ENCODE measurements at regions not wholly inside any gene's neighbourhood (a gene's known extent, or its start where the extent isn't known, plus 50 kb on each side); places are given as distances from the start of the nearest gene placed in this dataset.

DNA sequence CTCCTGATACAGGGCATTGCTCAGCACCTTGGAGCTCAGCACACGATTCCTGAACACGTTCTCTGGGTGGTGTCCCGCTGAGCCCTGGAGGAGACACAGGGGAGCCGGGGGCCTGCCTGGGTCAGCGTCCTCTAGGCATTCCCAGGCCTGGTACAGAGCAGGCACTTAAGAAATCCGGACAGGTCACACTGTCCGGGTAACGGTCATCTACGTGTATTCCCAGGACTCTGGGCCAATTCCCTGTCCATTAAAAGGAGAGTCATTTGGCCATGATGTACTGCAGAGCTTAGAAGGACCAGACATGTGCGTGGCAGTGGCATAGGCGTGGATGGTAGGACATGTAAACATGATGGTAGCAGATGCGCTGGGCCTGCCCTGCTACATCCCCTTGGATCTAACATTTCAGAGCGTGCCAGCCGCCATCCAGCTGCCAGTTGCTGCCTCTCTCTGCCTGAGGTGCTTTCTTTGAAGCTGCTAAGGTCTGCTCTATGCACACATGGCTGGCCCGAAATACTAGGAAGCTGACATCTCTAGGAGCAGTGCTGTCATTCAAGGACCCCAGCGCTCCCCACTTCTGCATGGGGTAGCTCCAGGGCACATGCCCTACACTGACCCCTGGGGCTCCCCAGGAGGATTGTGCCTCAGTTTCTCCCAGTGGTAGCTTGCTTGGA, 273.1 kb upstream of the RTL1 start:
- Histone ChIP-seq H3K4me1 (ENCODE audit: control insufficient read depth in 1 of 2, insufficient read depth in 1 of 2, low read depth in 1 of 2, low read length in 1 of 2) (no peaks in the 10 kb centered on the region), H3K27me3 (no peaks in the 10 kb centered on the region), H3K4me3 (ENCODE audit: low read depth in 1 of 2, low read length in 1 of 2) (no peak overlapping the region), H3K9me3 (no peaks in the 10 kb centered on the region), H3K27ac (no peak overlapping the region), H3K36me3 (no peaks in the 10 kb centered on the region)
- TF ChIP-seq, protein P1, sequence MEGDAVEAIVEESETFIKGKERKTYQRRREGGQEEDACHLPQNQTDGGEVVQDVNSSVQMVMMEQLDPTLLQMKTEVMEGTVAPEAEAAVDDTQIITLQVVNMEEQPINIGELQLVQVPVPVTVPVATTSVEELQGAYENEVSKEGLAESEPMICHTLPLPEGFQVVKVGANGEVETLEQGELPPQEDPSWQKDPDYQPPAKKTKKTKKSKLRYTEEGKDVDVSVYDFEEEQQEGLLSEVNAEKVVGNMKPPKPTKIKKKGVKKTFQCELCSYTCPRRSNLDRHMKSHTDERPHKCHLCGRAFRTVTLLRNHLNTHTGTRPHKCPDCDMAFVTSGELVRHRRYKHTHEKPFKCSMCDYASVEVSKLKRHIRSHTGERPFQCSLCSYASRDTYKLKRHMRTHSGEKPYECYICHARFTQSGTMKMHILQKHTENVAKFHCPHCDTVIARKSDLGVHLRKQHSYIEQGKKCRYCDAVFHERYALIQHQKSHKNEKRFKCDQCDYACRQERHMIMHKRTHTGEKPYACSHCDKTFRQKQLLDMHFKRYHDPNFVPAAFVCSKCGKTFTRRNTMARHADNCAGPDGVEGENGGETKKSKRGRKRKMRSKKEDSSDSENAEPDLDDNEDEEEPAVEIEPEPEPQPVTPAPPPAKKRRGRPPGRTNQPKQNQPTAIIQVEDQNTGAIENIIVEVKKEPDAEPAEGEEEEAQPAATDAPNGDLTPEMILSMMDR (IDR thresholded peaks at IDR 0.05): no peak

DNA sequence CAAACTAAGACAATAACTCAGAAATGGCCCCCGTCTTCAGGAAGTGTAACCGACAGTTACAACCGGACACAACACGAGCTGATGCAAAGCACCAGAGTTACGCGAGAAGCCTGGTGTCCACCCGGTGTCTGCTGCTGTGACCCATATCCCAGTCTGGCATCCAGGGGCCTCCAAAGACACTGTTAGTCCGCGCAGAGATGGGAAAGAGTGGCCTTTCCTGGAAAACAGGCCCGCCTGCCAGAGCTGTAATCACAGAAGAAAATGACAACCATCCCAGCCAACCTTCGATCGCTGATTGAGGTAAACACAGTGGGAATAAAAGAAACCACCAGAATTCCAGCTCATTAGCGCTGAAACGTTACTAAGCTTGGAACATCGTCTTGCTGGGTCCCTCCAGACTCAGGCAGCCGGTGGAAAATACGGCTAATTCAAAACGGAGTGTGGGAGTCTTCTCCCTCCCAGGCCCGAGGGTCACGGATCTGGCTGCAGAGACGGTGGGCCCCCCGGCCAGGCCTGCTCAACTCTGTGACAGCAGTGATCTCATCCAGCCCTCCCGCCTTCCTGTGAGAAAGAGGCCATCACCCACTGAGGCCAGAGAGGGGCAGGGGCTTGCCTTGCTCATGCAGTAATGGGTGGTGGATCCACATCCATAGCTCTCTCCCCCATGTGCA, 273.9 kb upstream of the RTL1 start:
- no peaks in the 10 kb centered on the region for H3K36me3 ChIP-seq
- no peaks in the 10 kb centered on the region for H3K4me1 ChIP-seq (ENCODE audit: control insufficient read depth in 1 of 2, insufficient read depth in 1 of 2, low read depth in 1 of 2, low read length in 1 of 2)
- no peak overlapping the region for H3K4me3 ChIP-seq (ENCODE audit: low read depth in 1 of 2, low read length in 1 of 2)
- TF ChIP-seq, protein P1 (IDR thresholded peaks at IDR 0.05): no peak
- H3K9me3 ChIP-seq: no peaks in the 10 kb centered on the region
- no peaks in the 10 kb centered on the region for H3K27me3 ChIP-seq
- H3K27ac ChIP-seq: no peak overlapping the region

DNA sequence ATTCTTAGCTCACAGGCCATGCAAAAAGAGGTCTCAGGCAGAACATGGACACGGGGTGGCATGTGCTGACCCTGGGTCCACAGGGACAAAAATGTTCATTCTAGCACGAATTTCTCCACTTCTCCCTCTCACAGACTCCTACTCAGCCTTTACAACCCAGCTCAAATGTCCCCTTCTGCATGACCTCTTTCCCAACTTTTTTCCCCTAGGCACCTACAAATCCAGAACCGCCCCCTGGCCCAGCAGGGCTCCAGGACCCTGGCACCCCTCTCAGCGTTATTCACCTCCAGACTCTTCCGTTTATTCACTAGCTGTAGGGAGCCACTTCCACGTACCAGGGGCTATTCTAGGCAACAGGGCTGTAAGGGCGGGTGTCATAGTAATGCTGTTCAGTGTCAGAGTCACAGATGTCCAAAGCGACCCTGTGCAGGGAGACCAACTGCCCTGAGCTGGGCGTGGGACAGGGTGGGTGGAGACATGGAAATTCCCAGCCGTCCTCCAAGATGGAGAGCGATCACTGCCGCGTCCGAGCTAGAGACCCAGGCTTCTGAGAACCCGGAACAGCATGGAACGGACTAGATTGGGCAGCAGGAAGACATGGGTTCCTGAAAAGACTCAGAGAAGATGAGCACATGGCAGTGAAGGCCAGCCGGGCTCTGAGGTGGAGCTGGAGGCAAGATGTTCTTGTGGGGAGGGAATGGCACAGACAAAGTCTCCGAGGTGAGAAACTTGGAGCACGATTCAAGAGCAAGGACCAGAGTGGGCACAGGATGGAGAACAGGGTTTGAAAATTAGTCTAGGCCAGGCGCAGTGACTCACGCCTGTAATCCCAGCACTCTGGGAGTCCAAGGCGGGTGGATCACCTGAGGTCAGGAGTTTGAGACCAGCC, 274.9 kb upstream of the RTL1 start:
- H3K4me1 ChIP-seq (ENCODE audit: control insufficient read depth in 1 of 2, insufficient read depth in 1 of 2, low read depth in 1 of 2, low read length in 1 of 2): no peaks in the 10 kb centered on the region
- no peaks in the 10 kb centered on the region for H3K36me3 ChIP-seq
- H3K4me3 ChIP-seq (ENCODE audit: low read depth in 1 of 2, low read length in 1 of 2): no peak overlapping the region
- no peak overlapping the region for H3K27ac ChIP-seq
- TF ChIP-seq, protein P1 (IDR thresholded peaks at IDR 0.05): no peak
- H3K27me3 ChIP-seq: no peaks in the 10 kb centered on the region
- H3K9me3 ChIP-seq: no peaks in the 10 kb centered on the region

DNA sequence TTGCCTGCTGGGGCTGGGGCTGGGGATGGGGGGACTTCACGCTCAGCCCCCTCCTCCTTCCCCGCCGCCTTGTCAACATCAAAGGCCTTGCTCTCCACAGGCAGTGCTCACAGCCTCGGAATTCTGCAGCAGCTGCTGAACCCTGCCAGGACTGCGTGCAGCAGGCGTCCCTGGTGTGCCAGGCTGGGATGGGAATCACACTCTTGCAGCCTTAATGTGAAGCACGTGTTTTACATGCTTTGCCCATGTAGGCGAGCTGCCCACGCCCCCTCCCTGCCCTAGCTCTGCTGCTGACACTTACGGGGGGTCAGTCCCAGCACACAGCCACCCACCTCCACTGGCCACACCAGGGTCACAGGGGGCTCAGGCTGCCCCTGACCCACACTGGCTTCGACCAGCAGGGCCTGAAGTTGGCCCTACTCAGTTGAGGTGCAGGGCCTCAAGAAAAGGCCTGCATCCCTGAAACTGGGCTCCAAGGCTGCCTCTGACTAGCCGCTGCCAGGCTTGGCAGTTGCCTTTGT, 276.2 kb upstream of the RTL1 start:
- Histone ChIP-seq H3K27ac (no peak overlapping the region), H3K4me3 (ENCODE audit: low read depth in 1 of 2, low read length in 1 of 2) (no peak overlapping the region), H3K9me3 (no peaks in the 10 kb centered on the region), H3K27me3 (no peaks in the 10 kb centered on the region), H3K4me1 (ENCODE audit: control insufficient read depth in 1 of 2, insufficient read depth in 1 of 2, low read depth in 1 of 2, low read length in 1 of 2) (no peaks in the 10 kb centered on the region), H3K36me3 (no peaks in the 10 kb centered on the region)
- TF ChIP-seq, protein P1 (IDR thresholded peaks at IDR 0.05): no peak

DNA sequence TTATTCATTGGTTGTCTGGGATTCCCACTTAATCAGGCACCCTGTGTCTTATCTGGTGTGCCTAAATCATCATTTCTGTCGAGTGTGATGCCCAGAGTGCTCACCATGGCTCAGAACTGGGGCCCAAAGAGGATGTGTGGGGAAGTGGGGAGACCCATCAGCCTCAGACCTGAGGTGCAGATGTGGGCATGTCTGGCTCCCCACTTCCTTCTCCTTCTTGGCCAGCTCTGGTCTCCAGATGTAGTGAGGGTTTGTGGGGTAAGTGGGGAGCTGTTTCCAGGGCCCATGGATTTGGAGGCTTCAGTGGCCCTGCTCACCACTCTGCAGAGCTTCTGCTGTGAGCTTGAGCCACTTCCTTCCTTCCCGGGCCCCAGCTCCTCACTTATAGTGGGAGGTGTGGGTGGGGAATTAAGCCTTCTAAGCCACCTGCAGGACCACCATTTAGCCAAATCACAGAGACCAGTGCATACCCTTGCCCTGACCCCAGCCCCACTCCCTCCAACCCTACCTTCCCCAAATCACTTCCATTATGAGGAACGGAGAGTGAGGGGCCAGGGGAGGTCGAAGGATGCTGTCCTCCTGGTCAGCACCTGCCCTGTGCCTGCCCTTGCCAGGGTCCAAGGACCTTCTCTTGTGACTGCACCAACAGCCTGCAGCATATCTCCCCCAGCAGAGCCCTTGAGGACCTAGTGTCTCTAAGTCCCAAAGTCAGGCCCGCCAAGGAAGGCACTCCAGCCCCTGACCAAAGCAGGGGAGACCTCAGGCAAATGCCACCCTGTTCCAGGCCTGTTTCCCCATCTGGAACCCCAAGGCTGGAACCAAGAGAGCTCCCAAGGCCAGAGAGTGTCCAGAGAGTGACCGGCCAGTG, 278.2 kb upstream of the RTL1 start:
- no peak overlapping the region for H3K27ac ChIP-seq
- H3K4me1 ChIP-seq (ENCODE audit: control insufficient read depth in 1 of 2, insufficient read depth in 1 of 2, low read depth in 1 of 2, low read length in 1 of 2): no peaks in the 10 kb centered on the region
- no peaks in the 10 kb centered on the region for H3K36me3 ChIP-seq
- H3K4me3 ChIP-seq (ENCODE audit: low read depth in 1 of 2, low read length in 1 of 2): no peak overlapping the region
- no peaks in the 10 kb centered on the region for H3K27me3 ChIP-seq
- H3K9me3 ChIP-seq: no peaks in the 10 kb centered on the region
- TF ChIP-seq, protein P1 (IDR thresholded peaks at IDR 0.05): no peak
